ENCODE measurements at regions not wholly inside any gene's neighbourhood (a gene's known extent, or its start where the extent isn't known, plus 50 kb on each side); places are given as distances from the start of the nearest gene placed in this dataset.
"Not testable (repeated sequence)": the region's sequence is repeated elsewhere in the genome, so short reads cannot be mapped to it uniquely, and the experiment has no call there.

- ChIA-PET CTCF (no interaction called here), POLR2A (no interaction called here)
- intact Hi-C loops (cut with DNase I, micrococcal nuclease): no loop called here
- Mint-ChIP-seq H3K36me3 (ENCODE audit: low read depth) (no peaks in the 10 kb centered on the region), H3K27me3 (no peaks in the 10 kb centered on the region), H3K4me3 (no peak overlapping the region), H3K27ac (no peak overlapping the region), H3K9me3 (ENCODE audit: low read depth) (no peaks in the 10 kb centered on the region), H3K4me1 (peaks cover 4% of the 10 kb centered on the region)
- ATAC-seq (no peak), DNase-seq (no peak)
These were observed 593.8 kb upstream of the NRSN1 start for GRCh38 chr6:23532227-23532626.

- intact Hi-C loops (cut with DNase I, micrococcal nuclease): no loop called here
- H3K36me3 Mint-ChIP-seq (ENCODE audit: low read depth): no peaks in the 10 kb centered on the region
- no peak overlapping the region for H3K27ac Mint-ChIP-seq
- ATAC-seq (no peak), DNase-seq (no peak)
- no peak overlapping the region for H3K4me3 Mint-ChIP-seq
- H3K4me1 Mint-ChIP-seq: peaks cover 4% of the 10 kb centered on the region
- no peaks in the 10 kb centered on the region for H3K9me3 Mint-ChIP-seq (ENCODE audit: low read depth)
- no peaks in the 10 kb centered on the region for H3K27me3 Mint-ChIP-seq
- ChIA-PET POLR2A (no interaction called here), CTCF (no interaction called here)
These were observed 592.7 kb upstream of the NRSN1 start for GRCh38 chr6:23533311-23533710.

GRCh38 chr6:23533944-23534343 is 592.1 kb upstream of the NRSN1 start:
- Mint-ChIP-seq H3K27ac (no peak overlapping the region), H3K27me3 (no peaks in the 10 kb centered on the region), H3K4me1 (peaks cover 4% of the 10 kb centered on the region), H3K9me3 (ENCODE audit: low read depth) (no peaks in the 10 kb centered on the region), H3K36me3 (ENCODE audit: low read depth) (no peaks in the 10 kb centered on the region), H3K4me3 (no peak overlapping the region)
- intact Hi-C loops (cut with DNase I, micrococcal nuclease): no loop called here
- no peak for ATAC-seq
- CTCF ChIA-PET: no interaction called here
- POLR2A ChIA-PET: no interaction called here
- DNase-seq: no peak

- Mint-ChIP-seq H3K36me3 (ENCODE audit: low read depth) (no peaks in the 10 kb centered on the region), H3K4me1 (peaks cover 4% of the 10 kb centered on the region), H3K9me3 (ENCODE audit: low read depth) (no peaks in the 10 kb centered on the region), H3K27me3 (no peaks in the 10 kb centered on the region), H3K27ac (no peak overlapping the region), H3K4me3 (no peak overlapping the region)
- ATAC-seq (no peak), DNase-seq (no peak)
- POLR2A ChIA-PET: no interaction called here
- CTCF ChIA-PET: interaction anchor here (1.6 kb wide), 1 partner anchor 23 kb away, joined by 3 read pairs; no protein-coding TSS in a partner anchor
- intact Hi-C loops (cut with DNase I, micrococcal nuclease): no loop called here
These were observed 591.7 kb upstream of the NRSN1 start for GRCh38 chr6:23534351-23534750.

GRCh38 chr6:23535101-23535500 is 590.9 kb upstream of the NRSN1 start:
- no peaks in the 10 kb centered on the region for H3K4me1 Mint-ChIP-seq
- no peaks in the 10 kb centered on the region for H3K9me3 Mint-ChIP-seq (ENCODE audit: low read depth)
- intact Hi-C loops (cut with DNase I, micrococcal nuclease): no loop called here
- no peak for DNase-seq
- no peaks in the 10 kb centered on the region for H3K36me3 Mint-ChIP-seq (ENCODE audit: low read depth)
- ChIA-PET CTCF (interaction anchor here (0.9 to 1.6 kb wide), 2 partner anchors 10 to 24 kb away, joined by 3 read pairs; no protein-coding TSS in a partner anchor), POLR2A (no interaction called here)
- no peak overlapping the region for H3K27ac Mint-ChIP-seq
- no peaks in the 10 kb centered on the region for H3K27me3 Mint-ChIP-seq
- ATAC-seq: no peak
- H3K4me3 Mint-ChIP-seq: no peak overlapping the region

GRCh38 chr6:23537828-23538227 is 588.2 kb upstream of the NRSN1 start:
- ChIA-PET CTCF (interaction anchor here (0.6 kb wide), 1 partner anchor 8 kb away, joined by 4 read pairs; no protein-coding TSS in a partner anchor), POLR2A (no interaction called here)
- Mint-ChIP-seq H3K27me3 (no peaks in the 10 kb centered on the region), H3K27ac (no peak overlapping the region), H3K4me3 (no peak overlapping the region), H3K4me1 (no peaks in the 10 kb centered on the region), H3K36me3 (ENCODE audit: low read depth) (no peaks in the 10 kb centered on the region), H3K9me3 (ENCODE audit: low read depth) (no peaks in the 10 kb centered on the region)
- intact Hi-C loops (cut with DNase I, micrococcal nuclease): no loop called here
- no peak for DNase-seq
- ATAC-seq: no peak

- no peak for ATAC-seq
- no peak overlapping the region for H3K4me3 Mint-ChIP-seq
- no peak overlapping the region for H3K27ac Mint-ChIP-seq
- CTCF ChIA-PET: no interaction called here
- H3K36me3 Mint-ChIP-seq (ENCODE audit: low read depth): no peaks in the 10 kb centered on the region
- peaks cover 4% of the 10 kb centered on the region for H3K9me3 Mint-ChIP-seq (ENCODE audit: low read depth)
- H3K4me1 Mint-ChIP-seq: no peaks in the 10 kb centered on the region
- no peak for DNase-seq
- POLR2A ChIA-PET: no interaction called here
- H3K27me3 Mint-ChIP-seq: peaks cover 6% of the 10 kb centered on the region
- intact Hi-C loops (cut with DNase I, micrococcal nuclease): no loop called here
These were observed 578.2 kb upstream of the NRSN1 start for GRCh38 chr6:23547851-23548250.

GRCh38 chr6:23554953-23555352 is 571.1 kb upstream of the NRSN1 start:
- intact Hi-C loops (cut with DNase I, micrococcal nuclease); H3K4me3 Mint-ChIP-seq; H3K4me1 Mint-ChIP-seq; H3K27ac Mint-ChIP-seq; POLR2A ChIA-PET; H3K36me3 Mint-ChIP-seq (ENCODE audit: low read depth); CTCF ChIA-PET; DNase-seq; H3K9me3 Mint-ChIP-seq (ENCODE audit: low read depth); ATAC-seq; H3K27me3 Mint-ChIP-seq: not testable (repeated sequence)

GRCh38 chr6:23559587-23560343 is 566.2 kb upstream of the NRSN1 start:
- H3K27ac Mint-ChIP-seq: no peak overlapping the region

GRCh38 chr6:23561732-23562131 is 564.3 kb upstream of the NRSN1 start:
- Mint-ChIP-seq H3K4me3 (no peak overlapping the region), H3K27ac (no peak overlapping the region)
- CTCF ChIA-PET: no interaction called here

More at GRCh38 chr6:23559587-23560343, 566.2 kb upstream of the NRSN1 start:
- ATAC-seq (no peak), DNase-seq (no peak)
- ChIA-PET CTCF (interaction anchor here (0.6 kb wide), 2 partner anchors 822 to 1404 kb away, joined by 3 read pairs; no protein-coding TSS in a partner anchor), POLR2A (no interaction called here)
- H3K27me3 Mint-ChIP-seq: no peaks in the 10 kb centered on the region
- H3K36me3 Mint-ChIP-seq (ENCODE audit: low read depth): no peaks in the 10 kb centered on the region
- intact Hi-C loops (cut with DNase I, micrococcal nuclease): no loop called here
- no peak overlapping the region for H3K4me3 Mint-ChIP-seq
- H3K9me3 Mint-ChIP-seq (ENCODE audit: low read depth): peaks cover 5% of the 10 kb centered on the region
- H3K4me1 Mint-ChIP-seq: no peaks in the 10 kb centered on the region

GRCh38 chr6:23562554-23562953 is 563.5 kb upstream of the NRSN1 start:
- Mint-ChIP-seq H3K9me3 (ENCODE audit: low read depth) (peaks cover 5% of the 10 kb centered on the region), H3K4me3 (no peak overlapping the region), H3K4me1 (no peaks in the 10 kb centered on the region), H3K36me3 (ENCODE audit: low read depth) (no peaks in the 10 kb centered on the region), H3K27me3 (no peaks in the 10 kb centered on the region), H3K27ac (no peak overlapping the region)
- ATAC-seq (no peak), DNase-seq (no peak)
- intact Hi-C loops (cut with DNase I, micrococcal nuclease): no loop called here
- POLR2A ChIA-PET: no interaction called here
- CTCF ChIA-PET: no interaction called here

More at GRCh38 chr6:23561732-23562131, 564.3 kb upstream of the NRSN1 start:
- no peaks in the 10 kb centered on the region for H3K4me1 Mint-ChIP-seq
- H3K36me3 Mint-ChIP-seq (ENCODE audit: low read depth): no peaks in the 10 kb centered on the region
- H3K9me3 Mint-ChIP-seq (ENCODE audit: low read depth): peaks cover 5% of the 10 kb centered on the region
- intact Hi-C loops (cut with DNase I, micrococcal nuclease): no loop called here
- no peaks in the 10 kb centered on the region for H3K27me3 Mint-ChIP-seq
- ATAC-seq (no peak), DNase-seq (no peak)
- POLR2A ChIA-PET: no interaction called here

- Mint-ChIP-seq H3K27me3 (no peaks in the 10 kb centered on the region), H3K9me3 (ENCODE audit: low read depth) (peaks cover 3% of the 10 kb centered on the region), H3K36me3 (ENCODE audit: low read depth) (no peaks in the 10 kb centered on the region), H3K4me3 (no peak overlapping the region), H3K4me1 (no peaks in the 10 kb centered on the region), H3K27ac (no peak overlapping the region)
- ChIA-PET POLR2A (no interaction called here), CTCF (no interaction called here)
- intact Hi-C loops (cut with DNase I, micrococcal nuclease): no loop called here
- ATAC-seq: no peak
- no peak for DNase-seq
These were observed 562.7 kb upstream of the NRSN1 start for GRCh38 chr6:23563323-23563722.

Data from activated CD4-positive, alpha-beta T cell treated with anti-CD3 and anti-CD28 coated beads for 36 hours (primary cell).